ENCODE measurements at regions not wholly inside any gene's neighbourhood (a gene's known extent, or its start where the extent isn't known, plus 50 kb on each side); places are given as distances from the start of the nearest gene placed in this dataset.

GRCh38 chr6:156387472-156387871, 389.7 kb upstream of the ARID1B start:
- ATAC-seq (no peak), DNase-seq (no peak)
- no peak overlapping the region for H3K27ac Mint-ChIP-seq
- peaks cover 0 to 6% of the 10 kb centered on the region in 2 donors for H3K9me3 Mint-ChIP-seq
- H3K4me3 Mint-ChIP-seq: no peak overlapping the region
- peaks cover 8% of the 10 kb centered on the region for H3K27me3 Mint-ChIP-seq
- H3K4me1 Mint-ChIP-seq: peaks cover 8% of the 10 kb centered on the region

DNA sequence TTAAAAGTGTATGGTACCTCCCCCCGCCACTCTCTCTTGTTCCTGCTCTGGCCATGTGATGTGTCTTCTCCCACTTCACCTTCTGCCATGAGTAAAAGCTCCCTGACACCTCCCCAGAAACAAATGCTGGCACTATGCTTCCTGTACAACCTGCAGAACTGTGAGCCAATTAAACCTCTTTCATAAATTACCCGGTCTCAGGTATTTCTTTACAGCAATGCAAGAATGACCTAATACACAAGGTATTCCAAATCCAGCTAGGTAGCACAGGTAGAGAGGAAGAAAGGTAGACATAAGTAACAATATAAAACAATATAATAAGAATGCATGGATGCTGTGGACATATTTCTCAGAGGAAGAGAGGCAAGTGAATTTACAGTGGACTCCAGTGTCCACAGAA, 394.1 kb upstream of the ARID1B start:
- Mint-ChIP-seq H3K9me3 (peaks cover 0 to 6% of the 10 kb centered on the region in 2 donors), H3K27ac (no peak overlapping the region), H3K27me3 (no peaks in the 10 kb centered on the region), H3K4me1 (no peaks in the 10 kb centered on the region), H3K4me3 (no peak overlapping the region)
- no peak for ATAC-seq
- DNase-seq: no peak

- no peaks in the 10 kb centered on the region for H3K27me3 Mint-ChIP-seq
Observed at GRCh38 chr6:156379392-156380289, 397.5 kb upstream of the ARID1B start.

DNA sequence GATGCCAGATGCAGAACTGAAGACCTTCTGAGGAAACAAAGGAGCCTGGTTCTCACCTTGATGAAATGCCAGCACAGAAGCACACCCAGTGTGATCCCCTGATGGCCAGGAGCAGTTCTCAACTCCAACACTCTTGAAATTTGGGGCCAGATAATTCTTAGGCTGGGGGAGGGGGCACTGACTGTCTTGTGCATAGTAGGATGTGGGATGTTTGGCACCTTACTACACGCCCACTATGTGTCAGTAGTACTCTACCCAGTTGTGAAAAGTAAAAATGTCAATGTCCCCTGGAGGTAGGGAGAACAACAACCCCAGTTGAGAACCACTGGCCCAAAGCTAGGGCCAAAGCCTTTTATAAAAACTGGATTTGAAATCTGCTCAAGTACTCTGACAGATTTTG, 398.3 kb upstream of the ARID1B start:
- H3K4me1 Mint-ChIP-seq: no peaks in the 10 kb centered on the region
- H3K4me3 Mint-ChIP-seq: no peak overlapping the region
- no peak overlapping the region for H3K27ac Mint-ChIP-seq
- DNase-seq: no peak
- H3K27me3 Mint-ChIP-seq: no peaks in the 10 kb centered on the region
- peak; percentile 59 for ATAC-seq
- no peaks in the 10 kb centered on the region for H3K9me3 Mint-ChIP-seq

More at GRCh38 chr6:156379392-156380289, 397.5 kb upstream of the ARID1B start:
- Mint-ChIP-seq H3K4me1 (no peaks in the 10 kb centered on the region), H3K27ac (no peak overlapping the region), H3K4me3 (no peak overlapping the region), H3K9me3 (no peaks in the 10 kb centered on the region)
- ATAC-seq: no peak
- no peak for DNase-seq

- H3K9me3 Mint-ChIP-seq: no peaks in the 10 kb centered on the region
- no peak overlapping the region for H3K4me3 Mint-ChIP-seq
- DNase-seq: no peak
- no peaks in the 10 kb centered on the region for H3K4me1 Mint-ChIP-seq
- no peak overlapping the region for H3K27ac Mint-ChIP-seq
- no peak for ATAC-seq
- no peaks in the 10 kb centered on the region for H3K27me3 Mint-ChIP-seq
Observed at GRCh38 chr6:156376091-156376490, 401.1 kb upstream of the ARID1B start.

GRCh38 chr6:156359912-156360311, 417.3 kb upstream of the ARID1B start:
- H3K4me1 Mint-ChIP-seq: no peaks in the 10 kb centered on the region
- peaks cover 7 to 11% of the 10 kb centered on the region in 2 donors for H3K9me3 Mint-ChIP-seq
- DNase-seq (no peak), ATAC-seq (no peak)
- peak overlapping the region in 1 of 2 donors; percentile 52 for H3K27ac Mint-ChIP-seq
- H3K4me3 Mint-ChIP-seq: no peak overlapping the region
- H3K27me3 Mint-ChIP-seq: no peaks in the 10 kb centered on the region

DNA sequence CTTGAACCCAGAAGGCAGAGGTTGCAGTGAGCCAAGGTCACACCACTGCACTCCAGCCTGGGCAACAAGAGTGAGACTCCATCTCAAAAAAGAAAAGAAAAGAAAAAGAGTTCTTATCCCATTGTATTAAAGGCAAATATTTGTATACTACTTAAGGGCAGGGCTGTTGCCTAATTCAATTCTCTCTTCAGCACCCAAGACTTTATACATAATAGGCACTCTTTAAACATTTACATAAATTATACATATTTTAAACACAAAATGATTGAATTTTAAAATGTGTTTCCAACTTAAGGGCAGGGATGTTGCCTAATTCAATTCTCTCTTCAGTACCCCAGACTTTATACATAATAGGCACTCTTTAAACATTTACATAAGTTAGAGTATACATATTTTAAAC, 424.3 kb upstream of the ARID1B start:
- Mint-ChIP-seq H3K27me3 (no peaks in the 10 kb centered on the region), H3K27ac (no peak overlapping the region), H3K4me3 (no peak overlapping the region), H3K9me3 (peaks cover 6 to 7% of the 10 kb centered on the region in 2 donors), H3K4me1 (no peaks in the 10 kb centered on the region)
- DNase-seq (no peak), ATAC-seq (no peak)

GRCh38 chr6:156351346-156351966, 425.7 kb upstream of the ARID1B start:
- ATAC-seq (no peak), DNase-seq (no peak)
- Mint-ChIP-seq H3K9me3 (peaks cover 0 to 6% of the 10 kb centered on the region in 2 donors), H3K4me3 (no peak overlapping the region), H3K4me1 (no peaks in the 10 kb centered on the region), H3K27me3 (no peaks in the 10 kb centered on the region), H3K27ac (no peak overlapping the region)

DNA sequence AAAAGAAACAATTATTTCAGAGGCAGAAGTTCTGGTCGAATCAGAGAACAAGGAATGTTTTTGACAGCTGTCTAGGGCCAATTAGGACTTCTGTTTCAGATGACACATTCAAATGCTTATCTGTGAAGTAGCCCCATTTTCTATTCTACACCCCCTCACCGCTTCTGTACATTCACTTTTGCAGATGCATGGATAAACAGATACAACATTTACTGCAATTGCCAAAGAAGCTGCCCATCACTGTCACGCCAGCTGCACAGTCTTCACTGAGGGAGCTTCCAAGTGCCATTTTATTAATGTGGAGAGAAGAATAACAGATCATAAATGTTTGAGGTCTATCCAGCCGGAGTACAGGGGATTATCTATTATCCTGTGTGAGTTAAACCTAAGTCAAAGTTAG, 426.8 kb upstream of the ARID1B start:
- DNase-seq: no peak
- Mint-ChIP-seq H3K4me1 (no peaks in the 10 kb centered on the region), H3K27me3 (no peaks in the 10 kb centered on the region), H3K9me3 (peaks cover 0 to 6% of the 10 kb centered on the region in 2 donors), H3K4me3 (no peak overlapping the region), H3K27ac (no peak overlapping the region)
- no peak for ATAC-seq

DNA sequence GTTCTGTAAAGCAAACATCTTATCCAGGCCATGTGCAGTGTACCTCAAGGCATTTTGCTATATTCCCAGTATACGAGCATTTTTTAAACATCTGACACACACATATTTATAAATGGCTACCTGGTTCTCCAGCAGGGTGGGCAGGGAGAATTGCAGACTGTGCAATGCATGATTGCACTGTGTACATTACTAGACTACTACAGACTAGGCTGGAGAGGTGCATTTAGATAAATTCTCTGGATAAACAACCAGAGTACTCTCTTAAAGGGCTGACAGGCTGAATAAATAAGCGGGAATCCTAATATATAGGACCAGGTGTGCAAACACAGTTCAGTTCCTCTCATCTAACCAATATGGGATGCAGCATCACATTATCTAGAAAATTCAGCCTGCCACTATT, 428.3 kb upstream of the ARID1B start:
- no peak for DNase-seq
- ATAC-seq: no peak
- Mint-ChIP-seq H3K9me3 (peaks cover 0 to 6% of the 10 kb centered on the region in 2 donors), H3K27ac (no peak overlapping the region), H3K4me3 (no peak overlapping the region), H3K4me1 (no peaks in the 10 kb centered on the region), H3K27me3 (no peaks in the 10 kb centered on the region)

DNA sequence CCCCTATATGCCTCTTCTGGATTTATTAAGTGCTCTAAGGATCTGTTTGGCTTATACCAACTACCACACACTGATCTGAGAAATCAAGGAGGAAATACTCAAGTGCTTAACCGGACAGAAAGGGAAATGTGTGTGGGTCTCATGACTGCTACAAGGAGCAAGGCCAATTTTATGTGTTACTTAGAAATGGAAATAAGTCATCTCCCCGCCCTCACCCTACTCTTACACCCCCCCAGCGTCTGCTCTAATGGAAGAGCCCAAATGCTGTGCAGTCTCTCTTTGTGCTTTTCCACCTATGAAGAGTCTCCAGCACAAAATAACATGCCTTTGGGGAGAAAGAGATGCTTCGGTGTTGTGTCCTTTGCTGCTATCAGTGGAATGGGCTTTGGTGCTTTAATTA, 428.8 kb upstream of the ARID1B start:
- no peak for DNase-seq
- Mint-ChIP-seq H3K27me3 (no peaks in the 10 kb centered on the region), H3K27ac (no peak overlapping the region), H3K4me3 (no peak overlapping the region), H3K9me3 (peaks cover 0 to 6% of the 10 kb centered on the region in 2 donors), H3K4me1 (no peaks in the 10 kb centered on the region)
- ATAC-seq: no peak

- DNase-seq: no peak
- ATAC-seq: no peak
- peaks cover 0 to 5% of the 10 kb centered on the region in 2 donors for H3K9me3 Mint-ChIP-seq
- no peak overlapping the region for H3K27ac Mint-ChIP-seq
- no peaks in the 10 kb centered on the region for H3K27me3 Mint-ChIP-seq
- H3K4me1 Mint-ChIP-seq: no peaks in the 10 kb centered on the region
- H3K4me3 Mint-ChIP-seq: no peak overlapping the region
Observed at GRCh38 chr6:156347656-156348055, 429.5 kb upstream of the ARID1B start.

GRCh38 chr6:156347246-156347645, 429.9 kb upstream of the ARID1B start:
- H3K27ac Mint-ChIP-seq: no peak overlapping the region
- no peaks in the 10 kb centered on the region for H3K4me1 Mint-ChIP-seq
- no peak for ATAC-seq
- peaks cover 0 to 1% of the 10 kb centered on the region in 2 donors for H3K9me3 Mint-ChIP-seq
- no peak for DNase-seq
- no peak overlapping the region for H3K4me3 Mint-ChIP-seq
- no peaks in the 10 kb centered on the region for H3K27me3 Mint-ChIP-seq

- Mint-ChIP-seq H3K27ac (no peak overlapping the region), H3K4me1 (no peaks in the 10 kb centered on the region), H3K4me3 (no peak overlapping the region), H3K27me3 (no peaks in the 10 kb centered on the region), H3K9me3 (no peaks in the 10 kb centered on the region)
- DNase-seq (no peak), ATAC-seq (no peak)
Observed at GRCh38 chr6:156345700-156346099, 431.5 kb upstream of the ARID1B start.

- no peak overlapping the region for H3K27ac Mint-ChIP-seq
- H3K4me3 Mint-ChIP-seq: no peak overlapping the region
- H3K27me3 Mint-ChIP-seq: no peaks in the 10 kb centered on the region
- no peak for ATAC-seq
- no peaks in the 10 kb centered on the region for H3K9me3 Mint-ChIP-seq
- DNase-seq: no peak
- no peaks in the 10 kb centered on the region for H3K4me1 Mint-ChIP-seq
Observed at GRCh38 chr6:156344491-156344890, 432.7 kb upstream of the ARID1B start.

- Mint-ChIP-seq H3K9me3 (peaks cover 7 to 18% of the 10 kb centered on the region in 2 donors), H3K27ac (no peak overlapping the region), H3K4me3 (no peak overlapping the region), H3K27me3 (no peaks in the 10 kb centered on the region), H3K4me1 (no peaks in the 10 kb centered on the region)
- ATAC-seq (no peak), DNase-seq (no peak)
Observed at GRCh38 chr6:156337801-156338200, 439.4 kb upstream of the ARID1B start.
